Activated CD4-positive, alpha-beta memory T cell treated with anti-CD3 and anti-CD28 coated beads for 36 hours (primary cell): ENCODE measurements at regions not wholly inside any gene's neighbourhood (a gene's known extent, or its start where the extent isn't known, plus 50 kb on each side); places are given as distances from the start of the nearest gene placed in this dataset.
"Not testable (repeated sequence)": the region's sequence is repeated elsewhere in the genome, so short reads cannot be mapped to it uniquely, and the experiment has no call there.

Experiments
- CTCF ChIA-PET: fragments of 350-600 bp; sonication (Branson Sonifier 250); formaldehyde crosslinking; loops from one replicate; lab custom pipeline; 2021; ENCODE audit warnings: antibody characterized with exemption, inconsistent platforms; lab: Charles Lee
- POLR2A ChIA-PET: fragments of 350-600 bp; sonication (Branson Sonifier 250); formaldehyde crosslinking; loops from one replicate; lab custom pipeline; 2021; ENCODE audit warnings: antibody characterized with exemption; lab: Charles Lee
- DNase-seq: peaks from one replicate; pipeline ENCODE4 v3.0.0-alpha.2; 2020
- H3K27ac Mint-ChIP-seq: one replicate; pipeline ENCODE4 v1.8.0; 2021; ENCODE audit warnings: mixed read lengths
- H3K27me3 Mint-ChIP-seq: one replicate; pipeline ENCODE4 v1.8.0; 2021; ENCODE audit warnings: mixed read lengths
- H3K36me3 Mint-ChIP-seq: one replicate; pipeline ENCODE4 v1.8.0; 2021; ENCODE audit warnings: mixed read lengths
- H3K4me1 Mint-ChIP-seq: one replicate; pipeline ENCODE4 v1.8.0; 2021; ENCODE audit warnings: low read depth, mixed read lengths
- H3K4me3 Mint-ChIP-seq: one replicate; pipeline ENCODE4 v1.8.0; 2021; ENCODE audit warnings: mild to moderate bottlenecking, mixed read lengths
- H3K9me3 Mint-ChIP-seq: one replicate; pipeline ENCODE4 v1.8.0; 2021; ENCODE audit warnings: mixed read lengths
- intact Hi-C: fragments of 100-400 bp; cut with micrococcal nuclease; formaldehyde crosslinking; loops from one replicate; pipeline ENCODE4 v1.15.1; 2023

DNA sequence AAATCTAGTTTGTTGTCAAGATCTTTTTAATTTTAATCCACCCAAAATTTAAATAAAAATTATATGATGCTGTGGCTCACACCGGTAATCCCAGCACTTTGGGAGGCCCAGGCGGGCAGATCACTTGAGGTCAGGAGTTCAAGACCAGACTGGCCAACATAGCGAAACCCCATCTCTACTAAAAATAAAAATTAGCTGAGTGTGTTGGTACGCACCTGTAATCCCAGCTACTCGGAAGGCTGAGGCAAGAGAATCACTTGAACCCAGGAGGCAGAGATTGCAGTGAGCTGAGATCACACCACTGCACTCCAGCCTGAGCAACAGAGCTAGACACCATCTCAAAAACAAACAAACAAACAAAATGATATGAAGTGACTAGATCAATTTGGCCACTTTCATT is 253.0 kb upstream of the MGMT start:
- POLR2A ChIA-PET, intact Hi-C loops, CTCF ChIA-PET, DNase-seq, H3K27ac Mint-ChIP-seq, H3K4me3 Mint-ChIP-seq, H3K9me3 Mint-ChIP-seq, H3K4me1 Mint-ChIP-seq, H3K27me3 Mint-ChIP-seq, H3K36me3 Mint-ChIP-seq: not testable (repeated sequence)

DNA sequence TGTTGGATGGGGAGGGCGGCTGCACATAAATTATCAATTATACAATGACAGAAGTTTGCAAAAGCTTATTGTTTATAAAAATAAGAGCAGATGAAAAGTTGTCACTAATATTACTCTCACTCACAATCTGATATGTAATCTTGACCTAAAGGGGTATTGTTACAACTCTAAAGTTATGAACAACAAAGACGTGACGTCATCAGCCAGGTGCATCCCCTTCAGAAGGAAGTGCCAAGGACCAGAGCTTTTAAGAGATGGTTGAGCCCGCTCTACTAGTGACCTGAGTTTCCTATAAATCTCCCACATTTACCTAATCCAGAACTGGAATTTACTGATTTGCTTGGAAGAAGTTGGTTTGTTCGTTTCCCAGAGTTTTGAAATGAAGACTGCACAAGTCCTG is 247.7 kb upstream of the MGMT start:
- H3K4me3 Mint-ChIP-seq: no peak overlapping the region
- H3K4me1 Mint-ChIP-seq: no peaks in the 10 kb centered on the region
- H3K36me3 Mint-ChIP-seq: no peaks in the 10 kb centered on the region
- intact Hi-C loops: no loop called here
- ChIA-PET CTCF (no interaction called here), POLR2A (no interaction called here)
- H3K27ac Mint-ChIP-seq: no peak overlapping the region
- no peak for DNase-seq
- H3K27me3 Mint-ChIP-seq: no peaks in the 10 kb centered on the region
- peaks cover 11% of the 10 kb centered on the region for H3K9me3 Mint-ChIP-seq

DNA sequence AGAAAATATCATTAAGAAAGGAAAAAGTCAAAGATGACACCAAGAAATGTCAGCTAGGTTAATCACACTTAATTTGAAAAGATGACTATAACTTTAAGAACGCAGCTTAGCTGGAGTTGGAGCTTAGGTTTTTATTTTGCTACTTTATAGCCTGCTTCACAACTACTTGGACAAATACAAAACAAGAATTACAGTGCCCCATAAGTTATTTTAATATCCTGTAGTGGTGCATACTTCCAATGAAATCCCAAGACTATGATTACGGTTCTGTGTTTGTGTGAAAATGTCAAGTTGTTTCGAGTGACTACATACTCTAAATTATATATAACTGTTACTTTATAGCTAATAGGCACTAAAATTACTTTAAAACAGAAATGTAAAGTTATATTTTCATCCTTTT is 244.6 kb upstream of the MGMT start:
- no peak for DNase-seq
- no peaks in the 10 kb centered on the region for H3K36me3 Mint-ChIP-seq
- no peaks in the 10 kb centered on the region for H3K27me3 Mint-ChIP-seq
- no peak overlapping the region for H3K27ac Mint-ChIP-seq
- POLR2A ChIA-PET: no interaction called here
- CTCF ChIA-PET: no interaction called here
- intact Hi-C loops: no loop called here
- H3K9me3 Mint-ChIP-seq: peaks cover 6% of the 10 kb centered on the region
- H3K4me1 Mint-ChIP-seq: no peaks in the 10 kb centered on the region
- H3K4me3 Mint-ChIP-seq: no peak overlapping the region

DNA sequence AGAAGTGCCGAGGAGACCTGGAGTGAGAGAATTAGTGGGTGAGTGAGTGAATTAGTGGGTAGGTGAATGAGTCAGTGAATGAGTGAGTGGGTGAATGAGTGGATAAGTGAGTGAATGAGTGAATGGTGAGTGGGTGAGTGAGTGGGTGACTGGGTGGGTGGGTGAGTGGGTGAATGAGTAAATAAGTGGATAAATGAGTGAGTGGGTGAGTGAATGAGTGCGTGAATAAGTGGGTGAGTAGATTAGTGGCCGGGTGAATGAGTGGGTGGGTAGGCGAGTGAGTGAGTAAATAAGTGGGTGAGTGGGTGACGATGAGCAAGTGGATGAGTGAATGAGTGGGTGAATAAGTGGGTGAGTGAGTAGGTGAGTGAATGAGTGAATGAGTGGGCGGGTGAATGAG is 243.7 kb upstream of the MGMT start:
- Mint-ChIP-seq H3K36me3 (no peaks in the 10 kb centered on the region), H3K4me3 (no peak overlapping the region), H3K27me3 (no peaks in the 10 kb centered on the region), H3K9me3 (peaks cover 6% of the 10 kb centered on the region), H3K4me1 (no peaks in the 10 kb centered on the region), H3K27ac (no peak overlapping the region)
- POLR2A ChIA-PET: no interaction called here
- DNase-seq: no peak
- CTCF ChIA-PET: no interaction called here
- intact Hi-C loops: no loop called here

DNA sequence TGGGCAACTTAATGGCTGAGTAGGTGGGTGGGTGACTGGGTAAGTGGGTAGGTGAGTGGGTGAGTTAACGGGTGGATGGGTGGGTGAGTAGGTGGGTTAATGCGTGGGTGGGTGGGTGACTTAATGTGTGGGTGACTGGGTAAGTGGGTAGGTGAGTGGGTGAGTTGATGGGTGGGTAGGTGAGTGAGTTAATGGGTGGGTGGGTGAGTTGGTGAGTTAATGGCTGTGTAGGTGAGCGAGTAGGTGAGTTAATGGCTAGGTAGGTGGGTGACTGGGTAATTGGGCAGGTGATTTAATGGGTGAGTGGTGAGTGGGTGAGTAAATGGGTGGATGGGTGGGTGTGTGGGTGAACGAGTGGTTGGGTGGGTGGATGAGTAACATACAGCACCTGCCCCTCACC is 243.0 kb upstream of the MGMT start:
- no peaks in the 10 kb centered on the region for H3K27me3 Mint-ChIP-seq
- intact Hi-C loops: no loop called here
- no peak overlapping the region for H3K4me3 Mint-ChIP-seq
- no peak overlapping the region for H3K27ac Mint-ChIP-seq
- no peaks in the 10 kb centered on the region for H3K4me1 Mint-ChIP-seq
- ChIA-PET CTCF (no interaction called here), POLR2A (no interaction called here)
- no peak for DNase-seq
- H3K36me3 Mint-ChIP-seq: no peaks in the 10 kb centered on the region
- peaks cover 6% of the 10 kb centered on the region for H3K9me3 Mint-ChIP-seq

DNA sequence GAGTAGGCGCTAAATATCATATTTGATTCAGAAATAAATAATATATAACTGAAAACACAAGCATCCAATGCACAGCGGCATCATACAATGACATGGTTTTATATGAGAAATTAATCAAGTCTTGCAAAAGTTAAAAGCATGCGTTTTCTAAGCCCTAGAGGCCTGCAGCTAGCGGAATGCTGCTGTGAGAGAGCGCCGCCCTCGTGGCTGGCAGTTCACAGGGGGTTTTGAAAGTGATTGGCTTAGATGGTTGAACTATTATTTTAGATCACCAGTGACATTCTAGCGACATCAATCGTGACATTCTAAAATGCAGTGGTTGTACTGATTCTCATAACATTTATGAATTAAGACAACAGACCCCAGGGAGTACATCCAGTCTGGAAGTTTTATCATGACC is 235.2 kb upstream of the MGMT start:
- CTCF ChIA-PET: no interaction called here
- no peak overlapping the region for H3K4me3 Mint-ChIP-seq
- intact Hi-C loops: no loop called here
- DNase-seq: no peak
- no peak overlapping the region for H3K27ac Mint-ChIP-seq
- H3K36me3 Mint-ChIP-seq: no peaks in the 10 kb centered on the region
- no peaks in the 10 kb centered on the region for H3K4me1 Mint-ChIP-seq
- POLR2A ChIA-PET: no interaction called here
- H3K27me3 Mint-ChIP-seq: no peaks in the 10 kb centered on the region
- H3K9me3 Mint-ChIP-seq: no peaks in the 10 kb centered on the region

DNA sequence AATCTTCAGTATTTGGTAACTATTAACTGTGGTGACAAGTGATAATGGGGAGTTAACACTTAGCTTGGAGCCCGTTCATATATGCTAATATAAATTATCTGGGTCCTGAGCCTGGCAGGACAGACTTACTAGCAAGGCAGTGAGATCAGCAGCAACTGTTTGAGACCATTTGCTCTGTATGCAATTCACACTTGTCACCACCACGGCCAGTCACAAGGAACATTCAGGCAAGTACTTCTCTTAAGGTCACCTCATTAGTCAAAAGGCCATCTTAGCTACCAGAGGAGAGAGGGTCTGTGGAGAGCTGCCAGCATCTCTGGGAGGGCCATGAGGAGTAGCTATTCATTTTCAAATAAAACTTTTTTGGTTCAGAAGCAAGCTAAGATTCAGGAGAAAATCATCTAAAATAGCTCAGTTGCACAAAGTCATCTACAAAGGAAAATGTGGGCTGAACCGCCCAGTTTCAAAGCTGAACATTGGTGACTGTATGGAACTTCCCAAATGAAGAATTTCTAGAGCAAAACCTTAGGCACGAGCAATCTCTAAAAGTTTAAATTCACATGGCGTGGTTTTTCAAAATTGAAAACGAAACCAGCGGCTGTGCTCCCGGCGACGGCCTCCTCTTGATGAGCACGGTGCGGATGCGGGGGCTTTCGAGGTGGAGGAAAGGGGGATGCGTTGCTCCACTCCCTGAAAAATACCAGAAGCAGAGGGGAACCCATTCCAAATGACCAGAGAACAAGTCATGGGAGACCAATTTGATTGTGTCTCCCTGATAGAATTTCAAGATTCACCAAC is 233.5 kb upstream of the MGMT start:
- DNase-seq: no peak
- Mint-ChIP-seq H3K27ac (no peak overlapping the region), H3K4me1 (no peaks in the 10 kb centered on the region), H3K36me3 (no peaks in the 10 kb centered on the region), H3K9me3 (no peaks in the 10 kb centered on the region), H3K27me3 (no peaks in the 10 kb centered on the region), H3K4me3 (no peak overlapping the region)
- ChIA-PET CTCF (no interaction called here), POLR2A (no interaction called here)
- intact Hi-C loops: no loop called here

DNA sequence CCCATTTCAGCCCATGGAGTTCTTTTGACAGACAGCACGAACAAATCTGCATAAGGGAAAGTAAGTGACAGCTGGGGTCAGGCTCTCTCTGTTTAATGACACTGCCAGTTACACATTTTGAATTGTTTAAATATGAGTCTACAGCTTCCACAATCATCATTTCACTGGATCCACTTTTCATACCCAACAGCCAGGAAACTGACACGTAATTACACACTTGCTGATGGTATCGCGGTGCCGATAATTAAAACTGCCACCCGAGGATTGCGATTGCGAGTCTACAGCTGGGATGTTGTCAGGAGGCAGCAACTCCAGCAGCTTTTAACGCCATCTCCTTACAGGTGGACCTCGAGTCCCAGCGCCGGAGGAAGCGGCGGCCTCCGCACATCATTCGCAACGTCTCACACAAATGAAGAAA is 230.8 kb upstream of the MGMT start:
- Mint-ChIP-seq H3K36me3 (no peaks in the 10 kb centered on the region), H3K4me1 (no peaks in the 10 kb centered on the region), H3K4me3 (no peak overlapping the region), H3K9me3 (no peaks in the 10 kb centered on the region), H3K27ac (no peak overlapping the region), H3K27me3 (no peaks in the 10 kb centered on the region)
- intact Hi-C loops: no loop called here
- DNase-seq: no peak
- ChIA-PET CTCF (interaction anchor here (1.0 kb wide), 1 partner anchor 735 kb away, joined by 3 read pairs; no protein-coding TSS in a partner anchor), POLR2A (no interaction called here)

DNA sequence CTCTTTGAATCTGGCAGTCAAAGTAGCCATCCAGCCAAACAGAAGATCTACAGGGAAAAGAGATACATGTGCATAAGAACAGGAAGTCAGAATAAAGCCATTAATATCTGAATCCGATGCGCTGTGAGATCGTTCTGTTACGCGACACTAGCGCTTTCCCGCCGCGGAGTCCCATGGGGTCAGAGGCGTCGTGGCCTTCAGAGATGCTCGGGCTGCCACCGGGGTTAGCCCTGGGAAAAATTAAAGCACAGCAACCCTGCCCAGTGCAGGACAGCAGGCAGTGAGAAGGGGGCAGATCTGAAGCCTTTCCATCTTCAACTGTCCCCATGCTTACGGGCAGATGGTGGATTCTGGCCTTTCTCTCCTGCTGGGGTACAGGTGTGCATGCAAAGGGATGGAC is 225.6 kb upstream of the MGMT start:
- POLR2A ChIA-PET: no interaction called here

DNA sequence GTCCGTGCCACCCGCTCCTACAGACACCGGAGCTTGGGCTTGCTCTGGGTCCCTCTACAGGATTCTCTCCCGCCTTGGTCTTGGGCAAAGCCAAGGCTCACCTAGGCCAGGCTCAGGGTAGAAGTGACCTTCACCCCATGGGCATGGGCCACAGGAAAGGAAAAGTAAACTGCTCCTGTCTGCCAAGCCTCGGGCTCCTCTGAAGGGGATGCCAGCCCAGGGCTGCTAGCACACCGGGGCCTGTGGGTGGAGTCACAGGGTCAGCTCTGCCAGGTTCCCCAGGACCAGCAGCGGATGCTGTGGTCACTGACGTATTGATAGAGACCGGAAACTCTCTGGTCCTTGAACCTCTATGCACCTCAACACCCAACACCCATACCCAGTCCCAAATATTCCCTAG is 222.7 kb upstream of the MGMT start:
- Mint-ChIP-seq H3K27ac (no peak overlapping the region), H3K4me1 (no peaks in the 10 kb centered on the region), H3K36me3 (no peaks in the 10 kb centered on the region), H3K9me3 (no peaks in the 10 kb centered on the region), H3K4me3 (no peak overlapping the region), H3K27me3 (no peaks in the 10 kb centered on the region)
- ChIA-PET CTCF (no interaction called here), POLR2A (no interaction called here)
- DNase-seq: no peak
- intact Hi-C loops: no loop called here

More for the DNA sequence above, 225.6 kb upstream of the MGMT start:
- Mint-ChIP-seq H3K9me3 (no peaks in the 10 kb centered on the region), H3K27ac (no peak overlapping the region), H3K36me3 (no peaks in the 10 kb centered on the region), H3K4me1 (no peaks in the 10 kb centered on the region), H3K27me3 (no peaks in the 10 kb centered on the region), H3K4me3 (no peak overlapping the region)
- CTCF ChIA-PET: no interaction called here
- no peak for DNase-seq
- intact Hi-C loops: no loop called here

DNA sequence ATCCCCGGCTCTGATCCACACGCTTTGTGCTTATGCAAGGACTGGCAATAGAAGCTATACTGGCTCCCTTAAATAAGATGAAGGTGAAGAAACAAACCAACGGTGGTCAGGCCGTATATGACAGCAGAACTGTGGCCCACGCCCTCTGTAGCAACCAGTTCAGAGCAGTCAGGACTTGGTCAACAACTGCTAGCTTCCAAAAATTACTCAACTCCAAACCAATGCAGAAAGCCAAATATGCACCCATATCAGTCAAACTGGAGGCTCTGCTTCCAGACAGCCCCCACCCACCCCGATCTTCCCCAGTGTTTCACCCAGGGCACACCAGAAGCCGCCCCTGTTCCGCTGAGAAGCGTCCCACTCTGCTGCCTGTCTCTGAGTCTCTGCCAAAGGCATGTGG is 222.3 kb upstream of the MGMT start:
- no peak overlapping the region for H3K27ac Mint-ChIP-seq
- H3K27me3 Mint-ChIP-seq: no peaks in the 10 kb centered on the region
- no peaks in the 10 kb centered on the region for H3K4me1 Mint-ChIP-seq
- ChIA-PET POLR2A (no interaction called here), CTCF (no interaction called here)
- DNase-seq: no peak
- no peaks in the 10 kb centered on the region for H3K36me3 Mint-ChIP-seq
- H3K4me3 Mint-ChIP-seq: no peak overlapping the region
- intact Hi-C loops: no loop called here
- no peaks in the 10 kb centered on the region for H3K9me3 Mint-ChIP-seq

DNA sequence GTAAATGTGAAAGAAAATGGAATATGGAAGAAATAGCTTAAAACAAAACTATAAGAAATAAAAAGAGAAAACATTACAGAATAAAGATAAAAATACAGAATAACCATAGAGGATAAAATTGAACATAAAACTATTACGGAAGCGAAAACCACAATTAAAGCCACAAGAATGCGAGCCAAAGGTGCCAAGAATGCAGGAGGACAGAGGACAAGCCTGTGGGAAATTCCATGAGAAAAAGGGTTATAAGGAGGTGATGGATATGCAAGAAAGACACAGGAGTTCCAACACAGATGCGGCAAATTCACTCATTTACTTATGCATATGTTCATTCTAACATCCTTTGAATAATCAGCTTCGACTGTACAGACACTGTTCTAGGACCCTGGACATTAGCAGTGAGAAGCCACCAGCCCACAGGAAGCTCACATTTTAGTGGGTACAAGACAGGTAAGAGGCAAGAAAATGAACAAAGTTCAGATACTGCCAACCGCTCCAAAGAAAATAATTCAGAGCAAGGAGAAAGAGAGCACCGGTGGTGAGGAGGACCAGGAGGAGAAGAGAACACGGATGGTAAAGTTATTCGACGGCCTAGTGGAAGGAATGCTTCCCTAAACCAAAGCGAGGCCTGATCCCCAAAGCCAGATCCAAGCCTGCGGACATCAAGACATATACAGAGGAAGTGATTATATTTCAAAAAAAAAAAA is 213.7 kb upstream of the MGMT start:
- POLR2A ChIA-PET: no interaction called here
- peaks cover 7% of the 10 kb centered on the region for H3K9me3 Mint-ChIP-seq
- no peaks in the 10 kb centered on the region for H3K4me1 Mint-ChIP-seq
- intact Hi-C loops: no loop called here
- CTCF ChIA-PET: no interaction called here
- DNase-seq: no peak
- H3K27ac Mint-ChIP-seq: no peak overlapping the region
- H3K4me3 Mint-ChIP-seq: no peak overlapping the region
- H3K36me3 Mint-ChIP-seq: no peaks in the 10 kb centered on the region
- peaks cover 8% of the 10 kb centered on the region for H3K27me3 Mint-ChIP-seq

DNA sequence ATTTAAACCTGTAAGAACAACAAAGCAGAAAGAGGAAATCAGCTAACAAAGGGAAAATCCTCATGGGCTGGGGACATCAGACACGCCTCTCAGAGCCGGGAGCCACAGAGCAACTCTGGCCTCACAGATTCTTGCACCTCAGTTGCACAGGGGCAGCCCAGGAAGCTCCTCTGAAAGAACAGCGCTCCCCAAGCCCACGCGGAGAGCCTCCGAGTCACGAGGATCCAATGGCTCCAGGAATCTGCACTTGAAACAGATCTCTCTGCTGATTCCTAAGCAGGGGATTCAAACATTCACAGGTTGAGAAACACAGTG is 213.2 kb upstream of the MGMT start:
- Mint-ChIP-seq H3K27me3 (peaks cover 8% of the 10 kb centered on the region), H3K9me3 (peaks cover 7% of the 10 kb centered on the region), H3K36me3 (no peaks in the 10 kb centered on the region), H3K4me3 (no peak overlapping the region), H3K4me1 (no peaks in the 10 kb centered on the region), H3K27ac (no peak overlapping the region)
- intact Hi-C loops: no loop called here
- CTCF ChIA-PET: no interaction called here
- POLR2A ChIA-PET: no interaction called here
- DNase-seq: no peak
